ENCODE measurements at regions not wholly inside any gene's neighbourhood (a gene's known extent, or its start where the extent isn't known, plus 50 kb on each side); places are given as distances from the start of the nearest gene placed in this dataset.

GRCh38 chr6:113362301-113363047, 494.7 kb upstream of the MARCKS start:
- DNase-seq (ENCODE audit: extremely low read depth, low read depth) = no peak
- H3K4me3 ChIP-seq (replicated peaks; ENCODE audit: low read depth, low read length) = no peak overlapping the region
- TF ChIP-seq CTCF (IDR thresholded peaks at IDR 0.05; ENCODE audit: low read depth, low read length, missing control alignments) = no peak

- no peak for DNase-seq (ENCODE audit: extremely low read depth, low read depth)
- TF ChIP-seq CTCF (IDR thresholded peaks at IDR 0.05; ENCODE audit: low read depth, low read length, missing control alignments) = no peak
- no peak overlapping the region for H3K4me3 ChIP-seq (replicated peaks; ENCODE audit: low read depth, low read length)
Observed at GRCh38 chr6:113363048-113363798, 493.9 kb upstream of the MARCKS start.

GRCh38 chr6:113363866-113364265, 493.3 kb upstream of the MARCKS start:
- no peak for DNase-seq (ENCODE audit: extremely low read depth, low read depth)
- no peak for TF ChIP-seq CTCF (IDR thresholded peaks at IDR 0.05; ENCODE audit: low read depth, low read length, missing control alignments)
- no peak overlapping the region for H3K4me3 ChIP-seq (replicated peaks; ENCODE audit: low read depth, low read length)

- DNase-seq (ENCODE audit: extremely low read depth, low read depth) = no peak
- TF ChIP-seq CTCF (IDR thresholded peaks at IDR 0.05; ENCODE audit: low read depth, low read length, missing control alignments) = no peak
- no peak overlapping the region for H3K4me3 ChIP-seq (replicated peaks; ENCODE audit: low read depth, low read length)
Observed at GRCh38 chr6:113364766-113365165, 492.4 kb upstream of the MARCKS start.

- H3K4me3 ChIP-seq (replicated peaks; ENCODE audit: low read depth, low read length) = no peak overlapping the region
- no peak for DNase-seq (ENCODE audit: extremely low read depth, low read depth)
- TF ChIP-seq CTCF (IDR thresholded peaks at IDR 0.05; ENCODE audit: low read depth, low read length, missing control alignments) = no peak
Observed at GRCh38 chr6:113365191-113365590, 492.0 kb upstream of the MARCKS start.

- TF ChIP-seq CTCF (IDR thresholded peaks at IDR 0.05; ENCODE audit: low read depth, low read length, missing control alignments) = no peak
- no peak for DNase-seq (ENCODE audit: extremely low read depth, low read depth)
- no peak overlapping the region for H3K4me3 ChIP-seq (replicated peaks; ENCODE audit: low read depth, low read length)
Observed at GRCh38 chr6:113366505-113366904, 490.6 kb upstream of the MARCKS start.
